ENCODE measurements at regions not wholly inside any gene's neighbourhood (a gene's known extent, or its start where the extent isn't known, plus 50 kb on each side); places are given as distances from the start of the nearest gene placed in this dataset.

DNA sequence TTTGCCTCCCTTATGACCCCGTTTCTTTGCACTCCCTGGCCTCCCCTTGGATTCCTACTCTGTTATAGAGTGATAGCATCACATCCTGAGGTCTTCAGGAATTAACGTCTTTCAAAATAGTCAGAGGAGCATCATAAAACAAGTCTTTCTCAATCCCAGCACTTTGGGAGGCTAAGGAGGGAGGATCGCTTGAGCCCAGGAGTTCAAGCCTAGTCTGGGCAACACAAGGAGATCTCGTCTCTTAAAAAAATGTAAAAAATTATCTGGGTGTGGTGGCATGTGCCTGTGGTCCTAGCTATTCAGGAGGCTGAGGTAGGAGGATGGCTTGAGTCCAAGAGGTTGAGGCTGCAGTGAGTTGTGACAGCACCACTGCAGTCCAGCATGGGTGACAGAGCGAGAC is 68.7 kb upstream of the AMPD3 start:
- no peaks in the 10 kb centered on the region for H3K27me3 ChIP-seq
- TF ChIP-seq EP300 (IDR thresholded peaks at IDR 0.05), result no peak
- H3K4me3 ChIP-seq, result no peak overlapping the region
- no peak for DNase-seq (ENCODE audit: low spot score in 2 of 2)
- H3K4me1 ChIP-seq, result peaks cover 0 to 40% (median 6%) of the 10 kb centered on the region in 4 donors
- H3K27ac ChIP-seq, result peak overlapping the region in 3 of 4 donors; percentile 27 to 70 (median 42)
- H3K36me3 ChIP-seq, result no peaks in the 10 kb centered on the region
- no peaks in the 10 kb centered on the region for H3K9me3 ChIP-seq
- 58 to 73% methylated on average over 5 of the region's 5 CpGs for WGBS, 2 donors

- no peak overlapping the region for H3K4me3 ChIP-seq
- H3K36me3 ChIP-seq, result no peaks in the 10 kb centered on the region
- WGBS, 2 donors, result 50 to 56% methylated on average over 6 of the region's 6 CpGs
- H3K4me1 ChIP-seq, result peaks cover 0 to 35% (median 6%) of the 10 kb centered on the region in 4 donors
- peak overlapping the region in 3 of 4 donors; percentile 27 to 70 (median 42) for H3K27ac ChIP-seq
- H3K27me3 ChIP-seq, result no peaks in the 10 kb centered on the region
- no peak for DNase-seq (ENCODE audit: low spot score in 2 of 2)
- TF ChIP-seq, protein P1, sequence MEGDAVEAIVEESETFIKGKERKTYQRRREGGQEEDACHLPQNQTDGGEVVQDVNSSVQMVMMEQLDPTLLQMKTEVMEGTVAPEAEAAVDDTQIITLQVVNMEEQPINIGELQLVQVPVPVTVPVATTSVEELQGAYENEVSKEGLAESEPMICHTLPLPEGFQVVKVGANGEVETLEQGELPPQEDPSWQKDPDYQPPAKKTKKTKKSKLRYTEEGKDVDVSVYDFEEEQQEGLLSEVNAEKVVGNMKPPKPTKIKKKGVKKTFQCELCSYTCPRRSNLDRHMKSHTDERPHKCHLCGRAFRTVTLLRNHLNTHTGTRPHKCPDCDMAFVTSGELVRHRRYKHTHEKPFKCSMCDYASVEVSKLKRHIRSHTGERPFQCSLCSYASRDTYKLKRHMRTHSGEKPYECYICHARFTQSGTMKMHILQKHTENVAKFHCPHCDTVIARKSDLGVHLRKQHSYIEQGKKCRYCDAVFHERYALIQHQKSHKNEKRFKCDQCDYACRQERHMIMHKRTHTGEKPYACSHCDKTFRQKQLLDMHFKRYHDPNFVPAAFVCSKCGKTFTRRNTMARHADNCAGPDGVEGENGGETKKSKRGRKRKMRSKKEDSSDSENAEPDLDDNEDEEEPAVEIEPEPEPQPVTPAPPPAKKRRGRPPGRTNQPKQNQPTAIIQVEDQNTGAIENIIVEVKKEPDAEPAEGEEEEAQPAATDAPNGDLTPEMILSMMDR (IDR thresholded peaks at IDR 0.05), result no peak
- TF ChIP-seq POLR2A (IDR thresholded peaks at IDR 0.05) (no peak), EP300 (IDR thresholded peaks at IDR 0.05) (no peak)
- H3K9me3 ChIP-seq, result no peaks in the 10 kb centered on the region
These were observed 68.2 kb upstream of the AMPD3 start for GRCh38 chr11:10386861-10387205.

- no peaks in the 10 kb centered on the region for H3K9me3 ChIP-seq
- peak; percentile 60 to 77 for DNase-seq (ENCODE audit: low spot score in 2 of 2)
- 37 to 45% methylated on average over 15 to 17 of the region's 17 CpGs for WGBS, 2 donors
- peak overlapping the region in 3 of 4 donors; percentile 27 to 74 (median 70) for H3K27ac ChIP-seq
- no peaks in the 10 kb centered on the region for H3K27me3 ChIP-seq
- H3K4me3 ChIP-seq, result no peak overlapping the region
- H3K4me1 ChIP-seq, result peaks cover 0 to 32% (median 7%) of the 10 kb centered on the region in 4 donors
- peak in 1 of 2 donors; percentile 79 for TF ChIP-seq EP300 (IDR thresholded peaks at IDR 0.05)
- TF ChIP-seq, protein P1 (IDR thresholded peaks at IDR 0.05), result no peak
- TF ChIP-seq POLR2A (IDR thresholded peaks at IDR 0.05), result no peak
- H3K36me3 ChIP-seq, result no peaks in the 10 kb centered on the region
These were observed 67.6 kb upstream of the AMPD3 start for GRCh38 chr11:10387206-10388083.

DNA sequence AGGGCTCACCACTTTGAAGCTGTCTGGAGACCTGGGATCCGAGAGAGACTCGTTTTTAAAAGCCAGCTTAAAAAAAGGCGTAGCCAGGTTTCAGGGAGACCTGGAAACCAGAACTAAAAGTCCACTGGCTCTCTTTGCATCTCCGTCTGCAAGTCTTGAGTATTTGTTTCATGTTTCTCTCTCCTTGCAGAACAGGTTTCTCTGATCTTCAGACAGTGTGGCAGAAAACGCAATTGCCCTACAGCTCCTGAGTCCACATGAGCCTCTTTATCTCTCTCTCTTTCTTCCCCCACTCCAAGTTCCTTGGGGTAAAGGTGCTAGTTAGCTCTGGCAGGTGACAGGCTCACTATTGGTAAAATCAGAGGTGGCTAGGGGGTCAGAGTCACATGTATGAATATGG is 67.0 kb upstream of the AMPD3 start:
- no peaks in the 10 kb centered on the region for H3K9me3 ChIP-seq
- H3K4me1 ChIP-seq, result peaks cover 0 to 39% (median 10%) of the 10 kb centered on the region in 4 donors
- DNase-seq (ENCODE audit: low spot score in 2 of 2), result no peak
- peak overlapping the region in 3 of 4 donors; percentile 27 to 74 (median 70) for H3K27ac ChIP-seq
- H3K36me3 ChIP-seq, result no peaks in the 10 kb centered on the region
- H3K4me3 ChIP-seq, result no peak overlapping the region
- H3K27me3 ChIP-seq, result no peaks in the 10 kb centered on the region
- TF ChIP-seq, protein P1 (IDR thresholded peaks at IDR 0.05), result no peak
- no peak for TF ChIP-seq POLR2A (IDR thresholded peaks at IDR 0.05)
- no peak for TF ChIP-seq EP300 (IDR thresholded peaks at IDR 0.05)
- 49 to 60% methylated on average over 5 of the region's 5 CpGs for WGBS, 2 donors

- Histone ChIP-seq H3K27me3 (no peaks in the 10 kb centered on the region), H3K9me3 (no peaks in the 10 kb centered on the region), H3K4me3 (no peak overlapping the region), H3K4me1 (peaks cover 0 to 44% (median 10%) of the 10 kb centered on the region in 4 donors), H3K27ac (peak overlapping the region in 3 of 4 donors; percentile 27 to 74 (median 70)), H3K36me3 (no peaks in the 10 kb centered on the region)
- DNase-seq (ENCODE audit: low spot score in 2 of 2), result peak in 1 of 2 donors; percentile 43
- 53 to 58% methylated on average over 4 to 5 of the region's 5 CpGs for WGBS, 2 donors
- TF ChIP-seq POLR2A (IDR thresholded peaks at IDR 0.05), result no peak
- TF ChIP-seq, protein P1 (IDR thresholded peaks at IDR 0.05), result no peak
- peak in 1 of 2 donors; percentile 28 for TF ChIP-seq EP300 (IDR thresholded peaks at IDR 0.05)
These were observed 66.5 kb upstream of the AMPD3 start for GRCh38 chr11:10388574-10388973.

Measured in tibial nerve (tissue), 4 donors.